ENCODE measurements at regions not wholly inside any gene's neighbourhood (a gene's known extent, or its start where the extent isn't known, plus 50 kb on each side); places are given as distances from the start of the nearest gene placed in this dataset.

DNA sequence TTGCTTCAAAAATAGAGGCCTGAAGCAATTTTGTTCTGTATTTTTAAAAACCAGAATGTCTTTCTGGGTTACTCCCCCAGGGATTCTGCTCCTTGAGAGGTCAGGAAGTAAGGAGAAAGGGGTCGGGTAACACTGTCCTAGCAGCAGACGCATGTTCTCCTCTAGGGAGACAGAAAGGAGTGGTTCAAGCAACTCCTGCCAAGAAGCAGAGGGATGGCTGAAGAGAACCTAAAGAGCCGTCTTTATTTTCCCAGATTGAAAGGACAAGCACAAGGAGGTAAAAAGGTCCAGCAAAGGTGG is 58.0 kb upstream of the SLC4A11 start:
- TF ChIP-seq, protein P1, sequence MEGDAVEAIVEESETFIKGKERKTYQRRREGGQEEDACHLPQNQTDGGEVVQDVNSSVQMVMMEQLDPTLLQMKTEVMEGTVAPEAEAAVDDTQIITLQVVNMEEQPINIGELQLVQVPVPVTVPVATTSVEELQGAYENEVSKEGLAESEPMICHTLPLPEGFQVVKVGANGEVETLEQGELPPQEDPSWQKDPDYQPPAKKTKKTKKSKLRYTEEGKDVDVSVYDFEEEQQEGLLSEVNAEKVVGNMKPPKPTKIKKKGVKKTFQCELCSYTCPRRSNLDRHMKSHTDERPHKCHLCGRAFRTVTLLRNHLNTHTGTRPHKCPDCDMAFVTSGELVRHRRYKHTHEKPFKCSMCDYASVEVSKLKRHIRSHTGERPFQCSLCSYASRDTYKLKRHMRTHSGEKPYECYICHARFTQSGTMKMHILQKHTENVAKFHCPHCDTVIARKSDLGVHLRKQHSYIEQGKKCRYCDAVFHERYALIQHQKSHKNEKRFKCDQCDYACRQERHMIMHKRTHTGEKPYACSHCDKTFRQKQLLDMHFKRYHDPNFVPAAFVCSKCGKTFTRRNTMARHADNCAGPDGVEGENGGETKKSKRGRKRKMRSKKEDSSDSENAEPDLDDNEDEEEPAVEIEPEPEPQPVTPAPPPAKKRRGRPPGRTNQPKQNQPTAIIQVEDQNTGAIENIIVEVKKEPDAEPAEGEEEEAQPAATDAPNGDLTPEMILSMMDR (IDR thresholded peaks at IDR 0.05; ENCODE audit: borderline replicate concordance) = no peak
- intact Hi-C loops (cut with micrococcal nuclease) = no loop called here
- Histone ChIP-seq H3K9me3 (replicated peaks) (no peaks in the 10 kb centered on the region), H3K4me1 (peaks cover 16% of the 10 kb centered on the region), H3K27ac (replicated peaks) (peak overlapping the region; percentile 78), H3K4me3 (no peak overlapping the region), H3K36me3 (peaks cover 82% of the 10 kb centered on the region), H3K27me3 (ENCODE audit: low read depth) (no peaks in the 10 kb centered on the region)
- no peak for DNase-seq

DNA sequence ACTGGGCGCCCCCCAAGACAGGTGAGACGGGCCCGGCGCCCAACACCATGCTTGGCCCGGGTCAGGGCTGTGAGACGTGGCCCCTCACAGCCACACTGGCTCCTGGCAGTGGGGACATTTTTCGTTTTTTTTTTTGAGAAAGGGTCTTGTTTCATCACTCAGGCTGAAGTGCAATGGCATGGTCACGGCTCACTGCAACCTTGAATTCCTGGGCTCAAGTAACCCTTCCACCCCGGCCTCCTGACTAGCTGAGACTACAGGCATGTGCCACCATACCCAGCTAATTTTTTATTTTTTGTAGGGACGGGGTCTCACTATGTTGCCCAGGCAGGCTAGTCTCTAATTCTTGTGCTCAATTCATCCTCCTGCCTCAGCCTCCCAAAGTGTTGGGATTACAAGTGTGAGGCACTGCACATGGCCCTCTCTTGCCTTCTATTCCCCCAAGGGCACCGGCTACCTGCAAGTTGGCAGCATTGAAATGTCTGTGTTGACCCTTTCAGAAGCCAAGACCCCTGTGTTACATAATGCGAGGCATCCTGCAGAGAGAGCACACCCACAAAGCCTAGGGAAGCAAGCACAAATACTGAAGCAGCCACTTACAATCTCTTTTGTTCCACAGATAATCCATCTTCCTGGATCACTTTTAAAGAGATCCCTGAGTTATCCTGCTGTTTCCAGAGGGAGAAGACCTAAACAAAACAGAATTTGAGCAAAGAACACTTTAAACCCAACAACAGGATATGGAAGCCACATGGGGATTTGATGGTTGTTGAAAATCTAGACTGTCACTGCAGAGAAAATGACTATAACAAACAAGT is 57.5 kb upstream of the SLC4A11 start:
- Histone ChIP-seq H3K36me3 (peaks cover 82% of the 10 kb centered on the region), H3K9me3 (replicated peaks) (no peaks in the 10 kb centered on the region), H3K4me3 (no peak overlapping the region), H3K27ac (replicated peaks) (peak overlapping the region; percentile 78), H3K4me1 (peaks cover 16% of the 10 kb centered on the region), H3K27me3 (ENCODE audit: low read depth) (no peaks in the 10 kb centered on the region)
- intact Hi-C loops (cut with micrococcal nuclease) = no loop called here
- DNase-seq = no peak
- TF ChIP-seq, protein P1 (IDR thresholded peaks at IDR 0.05; ENCODE audit: borderline replicate concordance) = no peak
